ENCODE measurements at regions not wholly inside any gene's neighbourhood (a gene's known extent, or its start where the extent isn't known, plus 50 kb on each side); places are given as distances from the start of the nearest gene placed in this dataset.
"Not testable (repeated sequence)": the region's sequence is repeated elsewhere in the genome, so short reads cannot be mapped to it uniquely, and the experiment has no call there.

DNA sequence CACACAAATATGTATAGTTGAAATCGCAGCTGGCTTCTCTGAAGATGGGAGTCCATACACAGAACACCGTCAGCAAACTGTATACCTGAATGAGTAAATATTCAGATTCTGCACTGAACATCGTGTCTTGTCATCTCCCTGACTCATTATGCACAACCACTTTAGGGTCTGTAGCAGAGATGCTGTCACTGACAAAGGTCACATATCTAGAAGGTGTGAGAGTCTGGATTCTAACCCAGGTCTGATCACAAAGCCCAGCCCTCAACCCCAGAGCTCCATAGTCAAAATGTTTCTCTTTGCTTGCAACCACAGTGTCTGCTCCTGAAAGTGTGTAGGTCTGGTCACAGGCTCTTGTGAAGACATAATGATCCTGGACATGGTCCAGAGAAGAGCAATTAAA, 78.3 kb upstream of the PAX8 start:
- no peaks in the 10 kb centered on the region for H3K9me3 ChIP-seq
- H3K27me3 ChIP-seq (replicated peaks; ENCODE audit: insufficient read depth): no peaks in the 10 kb centered on the region
- DNase-seq (ENCODE audit: low spot score): no peak
- 92% methylated on average over 3 of the region's 3 CpGs for WGBS
- intact Hi-C loops (cut with DNase I): no loop called here
- no peak overlapping the region for H3K27ac ChIP-seq
- no peaks in the 10 kb centered on the region for H3K4me1 ChIP-seq (replicated peaks)
- H3K4me3 ChIP-seq: no peak overlapping the region
- no peak for TF ChIP-seq POLR2A (IDR thresholded peaks at IDR 0.05)
- no peak for TF ChIP-seq POLR2AphosphoS5 (IDR thresholded peaks at IDR 0.05)
- TF ChIP-seq CTCF (IDR thresholded peaks at IDR 0.05): no peak
- H3K36me3 ChIP-seq: no peaks in the 10 kb centered on the region

GRCh38 chr2:113356284-113356683, 77.6 kb upstream of the PAX8 start:
- H3K27me3 ChIP-seq (replicated peaks; ENCODE audit: insufficient read depth); H3K4me3 ChIP-seq; H3K4me1 ChIP-seq (replicated peaks); H3K9me3 ChIP-seq; H3K36me3 ChIP-seq; H3K27ac ChIP-seq; DNase-seq (ENCODE audit: low spot score); intact Hi-C loops (cut with DNase I): not testable (repeated sequence)
- 94% methylated on average over 5 of the region's 5 CpGs for WGBS

GRCh38 chr2:113355339-113356015, 76.8 kb upstream of the PAX8 start:
- H3K27ac ChIP-seq; DNase-seq (ENCODE audit: low spot score); H3K4me1 ChIP-seq (replicated peaks); H3K9me3 ChIP-seq; H3K4me3 ChIP-seq; intact Hi-C loops (cut with DNase I); H3K27me3 ChIP-seq (replicated peaks; ENCODE audit: insufficient read depth); H3K36me3 ChIP-seq: not testable (repeated sequence)
- 73% methylated on average over 8 of the region's 8 CpGs for WGBS

DNA sequence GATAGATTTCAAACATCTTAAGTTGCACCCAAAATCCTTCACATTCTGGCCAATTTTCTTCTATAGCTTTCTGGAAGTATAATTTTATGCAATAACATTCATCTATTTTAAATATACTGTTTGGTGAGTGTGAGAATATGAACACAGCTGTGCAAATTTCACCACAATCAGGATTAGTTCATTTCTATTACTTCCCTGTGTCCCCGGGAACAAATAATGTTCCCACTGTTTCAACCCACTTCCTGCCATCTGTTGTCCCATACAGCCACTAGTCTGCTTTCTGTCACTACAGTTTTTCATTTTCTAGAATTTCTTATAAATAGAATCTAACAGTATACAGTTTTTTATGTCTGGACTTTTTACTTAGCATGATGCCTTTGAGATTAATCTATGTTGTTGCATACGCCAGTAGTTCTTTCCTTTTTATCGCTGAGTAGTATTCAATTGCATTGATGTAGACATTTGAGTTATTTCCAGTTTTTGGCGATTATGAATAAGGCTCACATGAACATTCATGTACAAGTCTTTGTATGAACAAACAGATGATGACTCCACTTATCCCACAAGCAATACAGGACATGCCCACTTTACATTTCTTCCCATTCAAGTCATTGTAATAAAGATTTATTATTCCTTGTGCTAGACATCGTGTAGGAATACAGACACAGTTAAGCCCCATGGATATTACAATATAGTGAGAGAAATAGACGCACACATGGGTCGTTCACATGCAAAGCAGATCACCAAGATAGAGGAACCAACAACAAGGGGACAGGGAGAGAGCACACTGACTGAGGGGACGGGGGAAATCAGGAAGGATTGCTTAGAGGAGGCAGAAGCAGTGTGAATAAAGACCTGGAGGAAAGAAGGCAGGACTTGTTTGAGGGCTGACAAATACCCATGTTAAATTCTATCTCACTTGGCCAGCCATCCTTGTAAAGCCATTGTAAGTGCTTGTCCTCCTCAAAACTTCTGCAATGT, 72.9 kb upstream of the PAX8 start:
- Histone ChIP-seq H3K4me1 (replicated peaks) (no peaks in the 10 kb centered on the region), H3K4me3 (no peak overlapping the region), H3K27me3 (replicated peaks; ENCODE audit: insufficient read depth) (no peaks in the 10 kb centered on the region), H3K9me3 (no peaks in the 10 kb centered on the region), H3K27ac (no peak overlapping the region), H3K36me3 (no peaks in the 10 kb centered on the region)
- no peak for DNase-seq (ENCODE audit: low spot score)
- WGBS: 72% methylated on average over 8 of the region's 8 CpGs
- TF ChIP-seq POLR2AphosphoS5 (IDR thresholded peaks at IDR 0.05): no peak
- TF ChIP-seq POLR2A (IDR thresholded peaks at IDR 0.05): no peak
- no peak for TF ChIP-seq CTCF (IDR thresholded peaks at IDR 0.05)
- intact Hi-C loops (cut with DNase I): no loop called here

DNA sequence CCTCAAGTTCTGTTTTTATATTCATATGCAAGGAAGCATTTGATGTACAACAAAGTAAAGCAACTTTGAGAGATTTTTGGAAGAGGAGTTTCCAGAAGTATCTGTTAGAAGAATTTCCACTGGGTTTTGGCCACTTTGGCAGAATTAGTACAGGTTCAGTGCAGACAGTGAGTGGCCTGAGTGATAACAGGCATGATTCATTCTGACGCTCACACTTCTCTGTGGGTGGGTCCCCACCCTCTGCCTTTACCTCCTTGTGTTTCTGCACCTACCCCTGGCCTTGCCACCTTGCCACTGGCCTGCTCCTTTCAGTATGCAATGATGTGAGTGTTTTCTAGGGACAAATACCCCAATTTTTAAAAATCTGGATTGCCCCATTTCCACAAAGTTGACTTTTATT, 65.1 kb upstream of the PAX8 start:
- H3K36me3 ChIP-seq; H3K4me3 ChIP-seq; intact Hi-C loops (cut with DNase I); H3K27ac ChIP-seq; DNase-seq (ENCODE audit: low spot score); H3K9me3 ChIP-seq; H3K27me3 ChIP-seq (replicated peaks; ENCODE audit: insufficient read depth); H3K4me1 ChIP-seq (replicated peaks): not testable (repeated sequence)
- WGBS: 89% methylated on average over 1 of the region's 1 CpG

- TF ChIP-seq POLR2A (IDR thresholded peaks at IDR 0.05) (no peak), POLR2AphosphoS5 (IDR thresholded peaks at IDR 0.05) (no peak), CTCF (IDR thresholded peaks at IDR 0.05) (no peak)
- Histone ChIP-seq H3K27ac (no peak overlapping the region), H3K4me1 (replicated peaks) (no peaks in the 10 kb centered on the region), H3K9me3 (no peaks in the 10 kb centered on the region), H3K27me3 (replicated peaks; ENCODE audit: insufficient read depth) (no peaks in the 10 kb centered on the region), H3K4me3 (no peak overlapping the region), H3K36me3 (no peaks in the 10 kb centered on the region)
- WGBS: 57% methylated on average over 9 of the region's 9 CpGs
- intact Hi-C loops (cut with DNase I): no loop called here
- no peak for DNase-seq (ENCODE audit: low spot score)
Observed at GRCh38 chr2:113342650-113343049, 63.9 kb upstream of the PAX8 start.

GRCh38 chr2:113341870-113342253, 63.1 kb upstream of the PAX8 start:
- 39% methylated on average over 3 of the region's 3 CpGs for WGBS
- intact Hi-C loops (cut with DNase I); H3K4me1 ChIP-seq (replicated peaks); H3K27ac ChIP-seq; H3K27me3 ChIP-seq (replicated peaks; ENCODE audit: insufficient read depth); H3K4me3 ChIP-seq; H3K36me3 ChIP-seq; DNase-seq (ENCODE audit: low spot score); H3K9me3 ChIP-seq: not testable (repeated sequence)
